Left ventricle myocardium inferior (tissue), 1 donor: ENCODE measurements at regions not wholly inside any gene's neighbourhood (a gene's known extent, or its start where the extent isn't known, plus 50 kb on each side); places are given as distances from the start of the nearest gene placed in this dataset.

Experiments
- DNase-seq: peaks from one replicate; pipeline ENCODE4 v3.0.0-alpha.2; 2020
- H3K27ac ChIP-seq: fragments of 200-600 bp; replicated peaks from 2 replicates; pipeline ENCODE4 v1.8.0; 2021
- H3K27me3 ChIP-seq: fragments of 200-600 bp; 2 replicates; pipeline ENCODE4 v1.8.0; 2021; ENCODE audit warnings: low read depth
- H3K36me3 ChIP-seq: fragments of 200-600 bp; 2 replicates; pipeline ENCODE4 v1.8.0; 2021
- H3K4me1 ChIP-seq: fragments of 200-600 bp; 2 replicates; pipeline ENCODE4 v1.8.0; 2021
- H3K4me3 ChIP-seq: fragments of 200-600 bp; 2 replicates; pipeline ENCODE4 v1.8.0; 2021; ENCODE audit warnings: mild to moderate bottlenecking, moderate library complexity
- H3K9me3 ChIP-seq: fragments of 200-600 bp; replicated peaks from 2 replicates; pipeline ENCODE4 v1.8.0; 2021
- CTCF ChIP-seq: fragments of 200-600 bp; IDR thresholded peaks from 2 replicates; pipeline ENCODE4 v1.8.0; 2021; ENCODE audit warnings: antibody characterized with exemption, mild to moderate bottlenecking, borderline replicate concordance
- intact Hi-C: fragments of 100-400 bp; cut with micrococcal nuclease; formaldehyde crosslinking; loops from one replicate; pipeline ENCODE4 v1.11.0; 2022
- donor health status: DM: no; HTN: yes; CAD: no; lungs with severe emphysema.

GRCh38 chr6:22043284-22043962 lies 253.4 kb downstream of the PRL start:
- H3K27ac ChIP-seq = peak overlapping the region; percentile 81
- peaks cover 20% of the 10 kb centered on the region for H3K9me3 ChIP-seq
- TF ChIP-seq CTCF = no peak
- H3K4me1 ChIP-seq = peaks cover 31% of the 10 kb centered on the region
- intact Hi-C loops = no loop called here
- peak overlapping the region; percentile 47 for H3K4me3 ChIP-seq
- no peaks in the 10 kb centered on the region for H3K27me3 ChIP-seq
- DNase-seq = peak; percentile 37
- H3K36me3 ChIP-seq = no peaks in the 10 kb centered on the region

GRCh38 chr6:22045261-22045912 lies 251.4 kb downstream of the PRL start:
- TF ChIP-seq CTCF = no peak
- Histone ChIP-seq H3K4me3 (no peak overlapping the region), H3K36me3 (no peaks in the 10 kb centered on the region), H3K4me1 (peaks cover 31% of the 10 kb centered on the region), H3K9me3 (peaks cover 10% of the 10 kb centered on the region), H3K27me3 (no peaks in the 10 kb centered on the region), H3K27ac (no peak overlapping the region)
- DNase-seq = no peak
- intact Hi-C loops = no loop called here

GRCh38 chr6:22049002-22049401 lies 247.8 kb downstream of the PRL start:
- no peak overlapping the region for H3K27ac ChIP-seq
- TF ChIP-seq CTCF = no peak
- intact Hi-C loops = no loop called here

GRCh38 chr6:22053391-22053997 lies 243.3 kb downstream of the PRL start:
- no peak for TF ChIP-seq CTCF
- DNase-seq = no peak
- no peaks in the 10 kb centered on the region for H3K27me3 ChIP-seq
- no peaks in the 10 kb centered on the region for H3K9me3 ChIP-seq
- no peak overlapping the region for H3K4me3 ChIP-seq
- peaks cover 8% of the 10 kb centered on the region for H3K4me1 ChIP-seq
- no peak overlapping the region for H3K27ac ChIP-seq
- intact Hi-C loops = no loop called here
- H3K36me3 ChIP-seq = no peaks in the 10 kb centered on the region

More at GRCh38 chr6:22049002-22049401, 247.8 kb downstream of the PRL start:
- H3K4me1 ChIP-seq = peaks cover 8% of the 10 kb centered on the region
- no peaks in the 10 kb centered on the region for H3K27me3 ChIP-seq
- no peaks in the 10 kb centered on the region for H3K36me3 ChIP-seq
- H3K4me3 ChIP-seq = no peak overlapping the region
- no peaks in the 10 kb centered on the region for H3K9me3 ChIP-seq
- DNase-seq = no peak

- no peak for TF ChIP-seq CTCF
These were observed 240.4 kb downstream of the PRL start for GRCh38 chr6:22056398-22056797.

More at GRCh38 chr6:22056398-22056797, 240.4 kb downstream of the PRL start:
- Histone ChIP-seq H3K4me1 (peaks cover 8% of the 10 kb centered on the region), H3K27me3 (no peaks in the 10 kb centered on the region), H3K4me3 (no peak overlapping the region), H3K27ac (no peak overlapping the region), H3K9me3 (no peaks in the 10 kb centered on the region), H3K36me3 (no peaks in the 10 kb centered on the region)
- intact Hi-C loops = no loop called here
- DNase-seq = no peak
